Heart left ventricle (tissue), 16 donors: ENCODE measurements at regions not wholly inside any gene's neighbourhood (a gene's known extent, or its start where the extent isn't known, plus 50 kb on each side); places are given as distances from the start of the nearest gene placed in this dataset.

Experiments
- ATAC-seq, 4 donors: fragments of 200-7000 bp; cut with Tn5 transposase; one replicate each; pipeline ENCODE4 v1.9.1; 2020 to 2022; ENCODE audit warnings: moderate library complexity in 4 of 4, mild to moderate bottlenecking in 3 of 4, moderate number of reproducible peaks in 1 of 4
- DNase-seq, 5 donors: peaks; one replicate each; pipeline ENCODE4 v3.0.0-alpha.2; 2020
- H3K27ac ChIP-seq, 12 donors: fragments of 200-600 bp; sonication (generic) in 4 of 12; one replicate each; pipeline versions ENCODE4 v1.5.0 to v1.8.0; 2016 to 2022; ENCODE audit warnings: mild to moderate bottlenecking in 2 of 12
- H3K27me3 ChIP-seq, 9 donors: fragments of 200-600 bp; sonication (generic) in 2 of 9; one replicate each; pipeline versions ENCODE4 v1.5.1 to v1.8.0; 2016 to 2022; ENCODE audit warnings: mild to moderate bottlenecking in 3 of 9
- H3K36me3 ChIP-seq, 9 donors: fragments of 200-600 bp; sonication (generic) in 2 of 9; one replicate each; pipeline versions ENCODE4 v1.5.0 to v1.8.0; 2018 to 2022; ENCODE audit warnings: mild to moderate bottlenecking in 2 of 9
- H3K4me1 ChIP-seq, 12 donors: fragments of 200-600 bp; sonication (generic) in 4 of 12; one replicate each; pipeline versions ENCODE4 v1.5.0 to v1.8.0; 2016 to 2022; ENCODE audit warnings: mild to moderate bottlenecking in 3 of 12
- H3K4me3 ChIP-seq, 12 donors: fragments of 200-600 bp; sonication (generic) in 4 of 12; one replicate each; pipeline versions ENCODE4 v1.5.0 to v1.8.0; 2017 to 2022; ENCODE audit warnings: mild to moderate bottlenecking in 9 of 12, moderate library complexity in 4 of 12
- H3K9me3 ChIP-seq, 12 donors: fragments of 200-600 bp; sonication (generic) in 4 of 12; one replicate each; pipeline versions ENCODE4 v1.5.0 to v1.8.0; 2016 to 2022; ENCODE audit warnings: mild to moderate bottlenecking in 1 of 12
- POLR2A ChIP-seq, 2 donors: fragments of 450-650 bp; IDR thresholded peaks; one replicate each; pipeline ENCODE4 v1.6.1; 2017; ENCODE audit warnings: antibody characterized with exemption in 2 of 2, mild to moderate bottlenecking in 2 of 2, moderate library complexity in 2 of 2
- WGBS, 4 donors: extraction: QIAGEN DNeasy Blood & Tissue Kit in 2 of 4; methylation state at CpG; one replicate each; pipeline versions ENCODE4 v1.1.5 to v1.1.7; 2013 to 2018; 5-methylcytosine and 5-hydroxymethylcytosine counted together
- intact Hi-C, 10 donors: fragments of 100-400 bp; cut with DNase I; formaldehyde crosslinking; loops; one replicate each; pipeline versions ENCODE4 v1.11.1 to v1.14.2; 2022
- TF ChIP-seq, protein P1 (sequence below), 12 donors: fragments of 200-600 bp; sonication (generic) in 4 of 12; IDR thresholded peaks; one replicate each; pipeline versions ENCODE4 v1.5.0 to v1.8.0; 2018 to 2022; ENCODE audit warnings: antibody characterized with exemption in 12 of 12, mild to moderate bottlenecking in 5 of 12
- donor health status: ischemic (EF 13 %, LVEDD 7.1; RV severe dilation, severe dysfunction).
- donor health status: healthy with polysubstance abuse.
- donor health status: DM: no; HTN: yes; CAD: no.
- donor health status: DM: no; HTN: no; CAD: no.
- donor health status: ischemic (EF 25% LVEDD 6.9; RV normal size, moderate dysfunction).
- donor health status: ischemic (EF 25% LVEDD 5.7; RV mildly dilated, moderate dysfunction).
- donor health status: healthy.
- donor health status: DM: yes; HTN: yes; CAD: no.
- donor health status: ischemic (EF 35%, LVEDD 5.7; RV mildly dilated, moderate dysfunction).
- donor health status: nonischemic (EF 11% LVEDD 7.7; RV severe dilation, severe dysfunction).
- donor health status: DM: yes; HTN: yes; CAD: no.
- donor health status: PGD.
- donor health status: ischemic (EF 29% LVEDD 5.4; RV normal size, mild dysfunction).
- donor health status: nonischemic (EF 23%, LVEDD 6.1; RV moderate dilation, normal function).

DNA sequence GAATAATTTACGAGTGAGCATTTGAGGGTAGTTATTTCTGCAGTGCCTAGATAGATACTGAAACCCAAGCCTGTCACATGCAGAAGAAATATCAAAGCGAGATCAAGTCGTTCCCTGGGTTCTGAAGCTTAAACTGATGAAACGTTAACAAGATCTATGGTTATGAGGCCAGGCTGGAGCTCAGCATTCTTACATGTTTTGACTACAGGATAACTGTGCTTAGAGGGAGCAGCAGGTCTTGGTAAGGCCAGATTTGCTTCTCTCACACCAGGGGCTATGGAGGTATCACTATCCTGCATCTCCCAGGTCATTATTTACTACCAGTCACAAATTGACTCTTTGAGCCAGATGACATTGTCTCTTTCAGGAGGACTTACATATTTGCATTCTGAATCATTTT lies 1401.4 kb upstream of the PRMT6 start:
- no peaks in the 10 kb centered on the region for H3K27me3 ChIP-seq
- no peak overlapping the region for H3K27ac ChIP-seq
- no peaks in the 10 kb centered on the region for H3K4me1 ChIP-seq
- 47 to 74% (median 66%) methylated on average over 3 to 4 of the region's 4 CpGs for WGBS, 4 donors
- H3K9me3 ChIP-seq, result peaks cover 0 to 7% (median 0%) of the 10 kb centered on the region in 12 donors
- no peak for ATAC-seq
- no peak for TF ChIP-seq POLR2A (IDR thresholded peaks at IDR 0.05)
- TF ChIP-seq, protein P1, sequence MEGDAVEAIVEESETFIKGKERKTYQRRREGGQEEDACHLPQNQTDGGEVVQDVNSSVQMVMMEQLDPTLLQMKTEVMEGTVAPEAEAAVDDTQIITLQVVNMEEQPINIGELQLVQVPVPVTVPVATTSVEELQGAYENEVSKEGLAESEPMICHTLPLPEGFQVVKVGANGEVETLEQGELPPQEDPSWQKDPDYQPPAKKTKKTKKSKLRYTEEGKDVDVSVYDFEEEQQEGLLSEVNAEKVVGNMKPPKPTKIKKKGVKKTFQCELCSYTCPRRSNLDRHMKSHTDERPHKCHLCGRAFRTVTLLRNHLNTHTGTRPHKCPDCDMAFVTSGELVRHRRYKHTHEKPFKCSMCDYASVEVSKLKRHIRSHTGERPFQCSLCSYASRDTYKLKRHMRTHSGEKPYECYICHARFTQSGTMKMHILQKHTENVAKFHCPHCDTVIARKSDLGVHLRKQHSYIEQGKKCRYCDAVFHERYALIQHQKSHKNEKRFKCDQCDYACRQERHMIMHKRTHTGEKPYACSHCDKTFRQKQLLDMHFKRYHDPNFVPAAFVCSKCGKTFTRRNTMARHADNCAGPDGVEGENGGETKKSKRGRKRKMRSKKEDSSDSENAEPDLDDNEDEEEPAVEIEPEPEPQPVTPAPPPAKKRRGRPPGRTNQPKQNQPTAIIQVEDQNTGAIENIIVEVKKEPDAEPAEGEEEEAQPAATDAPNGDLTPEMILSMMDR (IDR thresholded peaks at IDR 0.05), result no peak
- no peak for DNase-seq
- no peak overlapping the region for H3K4me3 ChIP-seq
- H3K36me3 ChIP-seq, result no peaks in the 10 kb centered on the region
- intact Hi-C loops, result no loop called here

DNA sequence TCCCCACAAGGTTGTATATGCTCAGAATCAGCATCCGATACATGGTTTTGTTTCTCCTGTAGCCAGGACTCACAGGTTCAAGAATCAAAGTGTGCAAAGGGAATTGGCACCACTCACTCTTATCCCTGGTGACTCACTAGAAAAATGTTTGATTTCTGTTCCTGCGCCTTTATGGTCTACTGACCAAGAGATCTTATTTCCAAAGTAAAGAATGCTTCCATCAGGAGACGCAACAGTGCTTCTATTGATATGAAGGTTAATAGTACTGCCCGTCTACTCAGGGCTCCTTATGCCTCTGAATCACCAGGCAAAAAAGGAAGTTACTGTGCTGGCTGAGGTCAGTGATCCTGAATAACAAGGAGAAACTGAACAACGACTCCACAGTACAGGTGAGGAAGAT lies 1392.0 kb upstream of the PRMT6 start:
- no peak overlapping the region for H3K27ac ChIP-seq
- no peak for ATAC-seq
- 80 to 86% (median 81%) methylated on average over 5 of the region's 5 CpGs for WGBS, 4 donors
- H3K9me3 ChIP-seq, result peaks cover 0 to 13% (median 0%) of the 10 kb centered on the region in 12 donors
- H3K36me3 ChIP-seq, result no peaks in the 10 kb centered on the region
- intact Hi-C loops, result no loop called here
- TF ChIP-seq POLR2A (IDR thresholded peaks at IDR 0.05), result no peak
- TF ChIP-seq, protein P1 (IDR thresholded peaks at IDR 0.05), result no peak
- no peaks in the 10 kb centered on the region for H3K27me3 ChIP-seq
- no peak for DNase-seq
- no peaks in the 10 kb centered on the region for H3K4me1 ChIP-seq
- no peak overlapping the region for H3K4me3 ChIP-seq

DNA sequence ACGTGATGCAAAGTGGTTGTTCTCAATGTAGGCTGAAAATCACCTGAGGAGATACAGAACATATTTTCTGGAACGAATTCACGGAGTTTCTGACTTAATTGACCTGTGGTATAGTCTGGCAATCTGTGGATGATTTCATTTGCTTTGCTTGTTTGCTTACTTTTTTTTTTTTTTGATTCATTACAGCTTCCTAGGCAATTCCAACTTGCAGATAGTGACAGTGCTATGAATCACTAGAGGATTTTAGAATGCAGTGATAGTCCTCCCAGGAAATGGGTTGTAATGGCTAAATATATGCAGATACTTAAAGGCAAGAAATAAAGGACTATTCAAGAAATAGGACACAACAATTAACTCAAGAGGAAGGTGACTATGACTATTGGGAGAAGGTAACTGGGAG lies 1378.1 kb upstream of the PRMT6 start:
- 50 to 67% (median 52%) methylated on average over 3 of the region's 3 CpGs for WGBS, 4 donors

DNA sequence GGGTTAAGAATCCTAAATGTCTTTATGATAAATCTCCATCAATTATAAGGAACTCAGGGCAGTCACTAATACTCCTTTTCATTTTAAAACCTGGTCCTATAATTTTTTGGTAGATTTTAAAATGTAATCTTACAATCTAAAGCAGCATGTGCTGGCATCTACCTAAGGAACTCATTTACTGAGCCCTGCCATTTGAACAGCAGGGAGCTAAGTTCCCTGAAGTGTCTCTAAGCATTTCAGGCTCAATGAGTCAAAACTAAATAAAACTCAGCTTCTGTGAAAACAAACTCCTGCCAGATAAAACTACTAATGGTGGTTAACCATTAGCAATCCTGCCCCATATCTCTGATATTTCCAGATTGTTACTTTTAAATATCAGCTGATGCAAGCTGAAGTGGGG lies 1371.8 kb upstream of the PRMT6 start:
- Histone ChIP-seq H3K9me3 (peaks cover 0 to 11% (median 0%) of the 10 kb centered on the region in 12 donors), H3K36me3 (no peaks in the 10 kb centered on the region), H3K27me3 (no peaks in the 10 kb centered on the region), H3K4me3 (no peak overlapping the region), H3K27ac (no peak overlapping the region), H3K4me1 (no peaks in the 10 kb centered on the region)
- intact Hi-C loops, result no loop called here
- DNase-seq (no peak), ATAC-seq (no peak)
- TF ChIP-seq POLR2A (IDR thresholded peaks at IDR 0.05), result no peak
- TF ChIP-seq, protein P1 (IDR thresholded peaks at IDR 0.05), result no peak

More for the DNA sequence above, 1378.1 kb upstream of the PRMT6 start:
- Histone ChIP-seq H3K9me3 (peaks cover 0 to 18% (median under 1%) of the 10 kb centered on the region in 12 donors), H3K36me3 (no peaks in the 10 kb centered on the region), H3K27me3 (no peaks in the 10 kb centered on the region), H3K4me1 (no peaks in the 10 kb centered on the region), H3K27ac (no peak overlapping the region), H3K4me3 (no peak overlapping the region)
- TF ChIP-seq, protein P1 (IDR thresholded peaks at IDR 0.05), result no peak
- TF ChIP-seq POLR2A (IDR thresholded peaks at IDR 0.05), result no peak
- intact Hi-C loops, result no loop called here
- ATAC-seq, result no peak
- no peak for DNase-seq
